ENCODE measurements at regions not wholly inside any gene's neighbourhood (a gene's known extent, or its start where the extent isn't known, plus 50 kb on each side); places are given as distances from the start of the nearest gene placed in this dataset.

GRCh38 chr1:88070956-88071355, 613.1 kb upstream of the PKN2 start:
- no peak for TF ChIP-seq CTCF (conservative IDR thresholded peaks at IDR 0.05; ENCODE audit: low read depth, low read length)
- TF ChIP-seq EZH2 (IDR thresholded peaks at IDR 0.05; ENCODE audit: borderline replicate concordance, low read depth, low read length, poor library complexity, severe bottlenecking), result no peak

Measured in A673 (cell line).